ENCODE measurements at regions not wholly inside any gene's neighbourhood (a gene's known extent, or its start where the extent isn't known, plus 50 kb on each side); places are given as distances from the start of the nearest gene placed in this dataset.

- TF ChIP-seq CTCF (IDR thresholded peaks at IDR 0.05 in 2 of 3, conservative IDR thresholded peaks at IDR 0.05 in 1 of 3; ENCODE audit: control insufficient read depth in 2 of 3, extremely low read depth in 1 of 3, insufficient read depth in 1 of 3, low read depth in 3 of 3, low read length in 3 of 3) (no peak), HCFC1 (IDR thresholded peaks at IDR 0.05; ENCODE audit: low read length) (no peak), YBX1 (IDR thresholded peaks at IDR 0.05) (no peak), EZH2 (IDR thresholded peaks at IDR 0.05; ENCODE audit: borderline replicate concordance, control insufficient read depth, low read depth, low read length) (no peak), TARDBP (IDR thresholded peaks at IDR 0.05; ENCODE audit: borderline replicate concordance) (no peak), E2F8 (IDR thresholded peaks at IDR 0.05; ENCODE audit: low read depth, partially characterized antibody) (no peak), ETV6 (conservative IDR thresholded peaks at IDR 0.05 in 1 of 2, IDR thresholded peaks at IDR 0.05 in 1 of 2; ENCODE audit: borderline replicate concordance in 1 of 2, low read depth in 1 of 2) (no peak), SIN3A (IDR thresholded peaks at IDR 0.05; ENCODE audit: low read depth, low read length) (no peak)
Observed at GRCh38 chr2:134107402-134107801, 146.5 kb upstream of the MGAT5 start.

All from GM12878 (cell line).